Activated naive CD8-positive, alpha-beta T cell (primary cell): ENCODE measurements at regions not wholly inside any gene's neighbourhood (a gene's known extent, or its start where the extent isn't known, plus 50 kb on each side); places are given as distances from the start of the nearest gene placed in this dataset.
"Not testable (repeated sequence)": the region's sequence is repeated elsewhere in the genome, so short reads cannot be mapped to it uniquely, and the experiment has no call there.

Experiments used
- H3K27ac Mint-ChIP-seq: one replicate; pipeline ENCODE4 v1.8.0; 2021; ENCODE audit warnings: mixed read lengths
- H3K27me3 Mint-ChIP-seq: one replicate; pipeline ENCODE4 v1.8.0; 2021; ENCODE audit warnings: mixed read lengths
- H3K36me3 Mint-ChIP-seq: one replicate; pipeline ENCODE4 v1.8.0; 2021; ENCODE audit warnings: mixed read lengths
- H3K4me1 Mint-ChIP-seq: one replicate; pipeline ENCODE4 v1.8.0; 2021; ENCODE audit warnings: low read depth, mixed read lengths
- H3K4me3 Mint-ChIP-seq: one replicate; pipeline ENCODE4 v1.8.0; 2021; ENCODE audit warnings: mild to moderate bottlenecking, mixed read lengths
- H3K9me3 Mint-ChIP-seq: one replicate; pipeline ENCODE4 v1.8.0; 2021; ENCODE audit warnings: low read depth, mixed read lengths

DNA sequence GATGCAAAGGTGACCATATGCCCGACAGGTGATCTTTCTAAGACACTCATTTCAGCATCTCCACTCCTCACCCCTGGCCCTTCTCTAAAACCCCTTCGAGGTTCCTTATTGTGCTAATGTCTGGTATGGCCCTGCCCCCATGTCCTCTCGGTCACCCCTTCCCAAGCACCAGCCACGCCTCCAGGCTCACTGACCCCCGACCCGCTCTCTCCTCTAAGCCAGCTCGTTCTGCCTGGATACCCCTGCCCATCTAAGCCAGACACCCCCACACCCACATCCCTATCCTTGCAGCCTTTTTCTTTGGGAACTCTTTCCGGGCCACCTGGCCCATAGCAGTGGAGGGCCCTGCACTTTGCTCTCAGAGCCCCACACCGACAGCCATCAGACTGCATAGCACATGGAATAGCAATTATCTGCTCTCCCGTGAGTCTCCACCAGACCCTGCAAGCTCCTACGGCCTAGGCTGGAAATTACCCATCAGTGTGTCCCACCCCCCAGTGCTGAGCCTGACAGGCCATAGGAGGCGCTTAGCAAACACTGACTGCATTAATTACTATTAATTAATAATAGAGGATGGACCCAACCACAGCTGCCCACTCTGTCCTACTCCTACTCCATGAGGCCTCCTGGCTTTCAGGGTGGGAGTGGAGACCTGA is 176.7 kb downstream of the TMEM132E start:
- H3K9me3 Mint-ChIP-seq, result no peaks in the 10 kb centered on the region
- peaks cover 14% of the 10 kb centered on the region for H3K27me3 Mint-ChIP-seq
- no peaks in the 10 kb centered on the region for H3K4me1 Mint-ChIP-seq
- peaks cover 3% of the 10 kb centered on the region for H3K36me3 Mint-ChIP-seq
- H3K27ac Mint-ChIP-seq, result no peak overlapping the region
- H3K4me3 Mint-ChIP-seq, result no peak overlapping the region

DNA sequence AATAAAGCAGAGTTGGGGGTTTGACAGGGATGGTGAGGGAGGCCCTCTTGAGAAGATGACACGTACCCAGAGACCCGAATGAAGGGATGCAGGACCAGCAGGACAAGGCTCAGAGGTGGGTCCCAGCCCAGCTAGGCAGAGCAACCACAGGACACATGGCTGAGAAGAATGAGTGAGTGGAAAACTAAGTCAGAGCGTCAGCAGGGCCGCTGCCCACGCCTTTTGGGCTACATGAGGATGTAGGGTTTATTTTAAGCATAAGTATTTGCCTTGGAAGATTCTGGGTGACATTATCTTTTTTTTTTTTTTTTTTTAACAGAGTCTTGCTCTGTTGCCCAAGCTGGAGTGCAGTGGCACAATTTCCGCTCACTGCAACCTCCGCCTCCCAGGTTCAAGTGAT is 176.0 kb downstream of the TMEM132E start:
- Mint-ChIP-seq H3K36me3 (peaks cover 3% of the 10 kb centered on the region), H3K9me3 (no peaks in the 10 kb centered on the region)

DNA sequence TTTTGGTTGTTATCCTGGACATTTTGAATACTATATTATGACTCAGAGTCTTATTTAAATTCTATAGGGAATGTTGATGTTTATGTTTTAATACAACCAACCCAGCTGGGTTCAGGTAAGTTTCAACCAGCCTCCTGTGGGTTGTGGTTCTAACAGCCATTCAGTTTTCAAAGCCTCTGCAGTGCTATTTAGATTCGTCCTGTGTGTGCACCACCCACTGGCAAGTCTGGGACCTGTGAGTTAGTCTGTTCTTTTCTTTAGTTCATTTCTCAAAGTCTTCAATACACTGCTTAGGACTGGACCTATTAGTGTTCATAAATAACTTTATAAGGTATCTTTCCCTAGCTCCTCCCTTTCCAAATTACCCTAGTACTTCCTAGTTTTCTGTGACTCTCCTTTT is 170.6 kb downstream of the TMEM132E start:
- peaks cover 7% of the 10 kb centered on the region for H3K36me3 Mint-ChIP-seq
- peaks cover 25% of the 10 kb centered on the region for H3K27me3 Mint-ChIP-seq
- H3K27ac Mint-ChIP-seq, result no peak overlapping the region
- no peaks in the 10 kb centered on the region for H3K4me1 Mint-ChIP-seq
- peaks cover 10% of the 10 kb centered on the region for H3K9me3 Mint-ChIP-seq
- H3K4me3 Mint-ChIP-seq, result no peak overlapping the region

More for the DNA sequence above, 176.0 kb downstream of the TMEM132E start:
- Mint-ChIP-seq H3K27me3 (peaks cover 14% of the 10 kb centered on the region), H3K4me1 (no peaks in the 10 kb centered on the region), H3K27ac (no peak overlapping the region), H3K4me3 (no peak overlapping the region)

DNA sequence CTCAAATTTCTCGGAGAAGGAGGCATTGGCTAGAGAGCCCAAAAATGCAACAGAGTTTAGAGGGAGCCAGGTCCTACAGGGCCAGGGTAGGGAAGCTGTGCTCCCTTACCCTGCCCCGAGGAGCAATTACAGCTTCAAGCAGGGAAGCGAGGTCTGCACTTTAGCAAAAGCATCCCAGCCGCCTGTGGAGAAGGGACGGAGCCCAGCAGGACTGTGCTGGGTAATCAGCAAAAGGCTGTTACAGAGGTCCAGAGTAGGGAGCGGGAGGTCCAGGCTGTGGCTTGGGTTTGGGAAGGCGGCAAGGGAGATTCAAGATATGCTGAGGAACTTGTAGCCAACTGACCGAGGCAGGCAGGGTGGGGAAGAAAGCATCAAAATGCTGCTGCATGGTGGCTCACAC is 162.6 kb downstream of the TMEM132E start:
- Mint-ChIP-seq H3K27ac (no peak overlapping the region), H3K4me3 (no peak overlapping the region), H3K36me3 (peaks cover 5% of the 10 kb centered on the region), H3K27me3 (peaks cover 11% of the 10 kb centered on the region), H3K4me1 (no peaks in the 10 kb centered on the region), H3K9me3 (peaks cover 4% of the 10 kb centered on the region)

DNA sequence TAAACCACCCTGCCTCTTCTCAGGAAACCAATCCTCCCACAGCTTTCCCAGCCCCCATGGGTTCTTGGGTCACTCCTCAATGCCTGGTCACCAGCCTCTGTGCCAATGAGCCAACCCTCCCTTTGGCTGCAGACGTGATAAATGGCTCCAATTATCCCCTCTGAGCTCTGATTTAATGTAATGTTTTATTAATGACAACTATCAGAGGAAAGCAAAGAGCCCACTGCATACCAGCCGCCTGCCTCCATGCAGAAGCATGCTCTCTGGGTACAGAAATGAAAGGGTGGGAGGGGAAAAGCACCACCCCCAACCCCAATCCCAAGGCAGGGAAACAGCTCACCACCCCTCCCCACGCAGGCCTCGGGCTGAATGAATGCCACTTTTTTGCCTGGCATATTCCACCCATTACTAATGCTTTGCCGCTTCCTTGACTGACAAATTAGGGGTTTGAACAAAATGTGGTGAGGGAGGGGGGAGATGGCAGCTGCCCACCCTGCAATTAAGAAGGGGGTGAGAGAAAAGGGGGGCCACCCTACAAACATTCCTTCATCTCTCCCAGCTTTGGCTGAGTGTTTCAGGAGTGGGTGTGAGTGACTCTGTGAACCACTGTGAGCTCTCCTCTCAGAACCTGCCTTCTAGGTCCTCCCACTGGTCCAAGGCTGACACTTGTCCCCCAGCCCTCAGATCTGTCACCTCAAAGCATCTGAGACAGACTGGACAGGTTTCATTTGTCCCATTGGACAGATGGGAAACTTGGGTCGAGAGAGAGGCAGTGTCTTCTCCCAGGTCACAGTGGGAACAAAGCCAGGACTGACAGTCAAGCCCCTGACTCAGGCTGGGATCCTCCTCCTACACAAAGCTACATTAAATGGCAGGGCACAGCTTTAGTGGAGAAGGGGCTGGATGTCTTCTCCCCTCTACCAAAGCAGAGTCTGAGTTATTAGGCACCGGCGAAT is 161.5 kb downstream of the TMEM132E start:
- H3K36me3 Mint-ChIP-seq, result peaks cover 5% of the 10 kb centered on the region
- H3K27ac Mint-ChIP-seq, result no peak overlapping the region
- H3K4me3 Mint-ChIP-seq, result no peak overlapping the region
- no peaks in the 10 kb centered on the region for H3K4me1 Mint-ChIP-seq
- peaks cover 4% of the 10 kb centered on the region for H3K9me3 Mint-ChIP-seq
- H3K27me3 Mint-ChIP-seq, result peaks cover 8% of the 10 kb centered on the region

DNA sequence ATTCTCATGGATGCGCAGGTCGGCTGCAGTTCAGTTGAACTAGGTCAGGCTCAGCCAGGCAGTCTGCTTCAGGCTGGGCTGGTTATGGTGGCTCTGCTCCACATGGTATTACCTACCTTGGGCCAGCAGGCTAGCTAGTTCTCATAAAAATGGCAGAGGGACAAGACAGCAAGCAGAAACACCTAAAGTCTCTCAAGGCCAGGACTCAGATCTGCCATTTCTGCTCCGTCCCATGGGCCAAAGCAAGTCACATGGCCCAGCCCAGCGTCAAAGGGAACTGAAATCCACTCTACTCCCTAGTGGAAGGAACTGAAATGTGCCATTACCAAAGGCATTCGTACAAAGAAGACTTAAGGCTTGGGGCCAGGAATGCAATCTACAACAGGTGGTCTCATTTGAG is 160.0 kb downstream of the TMEM132E start:
- Mint-ChIP-seq H3K4me3 (no peak overlapping the region), H3K9me3 (peaks cover 4% of the 10 kb centered on the region), H3K4me1 (no peaks in the 10 kb centered on the region), H3K27me3 (peaks cover 8% of the 10 kb centered on the region), H3K36me3 (peaks cover 5% of the 10 kb centered on the region), H3K27ac (no peak overlapping the region)

DNA sequence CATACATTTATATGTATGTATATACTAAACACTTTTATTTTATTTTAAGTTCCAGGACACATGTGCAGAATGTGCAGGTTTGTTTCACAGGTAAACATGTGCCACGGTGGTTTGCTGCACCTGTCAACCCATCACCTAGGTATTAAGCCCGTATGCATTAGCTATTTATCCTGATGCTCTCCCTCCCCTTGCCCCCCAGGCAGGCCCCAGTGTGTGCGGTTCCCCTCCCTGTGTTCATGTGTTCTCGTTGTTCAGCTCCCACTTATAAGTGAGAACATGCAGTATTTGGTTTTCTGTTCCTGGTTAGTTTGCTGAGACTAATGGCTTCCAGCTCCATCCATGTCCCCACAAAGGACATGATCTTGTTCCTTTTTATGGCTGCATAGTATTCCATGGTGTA is 158.3 kb downstream of the TMEM132E start:
- not testable (repeated sequence) for H3K27me3 Mint-ChIP-seq, H3K9me3 Mint-ChIP-seq, H3K27ac Mint-ChIP-seq, H3K36me3 Mint-ChIP-seq, H3K4me3 Mint-ChIP-seq, H3K4me1 Mint-ChIP-seq

DNA sequence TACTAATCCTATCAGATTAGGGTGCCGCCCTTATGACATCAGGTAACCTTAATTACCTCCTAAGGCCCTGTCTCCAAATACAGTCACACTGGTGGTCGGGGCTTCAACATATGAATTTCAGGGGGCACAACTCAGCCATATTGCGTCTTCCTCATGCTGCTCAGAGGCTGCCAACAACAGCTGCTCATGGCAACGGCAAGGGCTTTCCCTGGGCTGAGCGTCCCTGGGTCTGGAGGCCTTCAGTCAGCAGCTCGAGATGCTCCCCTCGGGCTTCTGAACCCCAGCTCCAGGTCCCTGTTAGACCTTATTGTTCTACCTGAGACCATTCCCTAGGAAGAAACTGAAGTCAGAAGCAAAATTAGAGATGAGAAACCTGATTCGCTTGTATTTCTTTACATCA is 157.2 kb downstream of the TMEM132E start:
- Mint-ChIP-seq H3K36me3 (peaks cover 5% of the 10 kb centered on the region), H3K27me3 (peaks cover 5% of the 10 kb centered on the region), H3K4me1 (no peaks in the 10 kb centered on the region), H3K4me3 (no peak overlapping the region), H3K27ac (no peak overlapping the region), H3K9me3 (peaks cover 4% of the 10 kb centered on the region)

DNA sequence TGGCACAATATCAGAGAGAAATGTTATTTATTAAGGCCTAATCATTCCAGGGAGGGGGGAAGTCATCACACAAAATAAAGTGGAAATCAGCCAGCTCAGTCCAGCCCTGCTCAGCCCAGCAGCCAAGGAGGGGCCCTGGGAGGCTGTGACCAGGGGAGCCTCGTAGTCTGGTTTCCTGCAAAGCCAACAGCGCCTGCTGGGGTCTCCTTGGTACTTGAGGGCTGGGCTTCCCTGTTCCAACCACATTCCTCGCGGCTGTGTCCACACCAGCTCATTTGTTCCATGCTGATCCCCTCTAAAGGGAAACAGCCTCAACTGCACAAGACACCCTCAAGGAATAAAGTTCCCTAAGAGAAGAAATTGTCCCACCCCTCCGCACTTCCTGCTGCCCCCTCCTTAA is 154.0 kb downstream of the TMEM132E start:
- Mint-ChIP-seq H3K4me3 (no peak overlapping the region), H3K9me3 (peaks cover 8% of the 10 kb centered on the region), H3K27ac (no peak overlapping the region), H3K27me3 (peaks cover 5% of the 10 kb centered on the region), H3K36me3 (peaks cover 5% of the 10 kb centered on the region), H3K4me1 (no peaks in the 10 kb centered on the region)

DNA sequence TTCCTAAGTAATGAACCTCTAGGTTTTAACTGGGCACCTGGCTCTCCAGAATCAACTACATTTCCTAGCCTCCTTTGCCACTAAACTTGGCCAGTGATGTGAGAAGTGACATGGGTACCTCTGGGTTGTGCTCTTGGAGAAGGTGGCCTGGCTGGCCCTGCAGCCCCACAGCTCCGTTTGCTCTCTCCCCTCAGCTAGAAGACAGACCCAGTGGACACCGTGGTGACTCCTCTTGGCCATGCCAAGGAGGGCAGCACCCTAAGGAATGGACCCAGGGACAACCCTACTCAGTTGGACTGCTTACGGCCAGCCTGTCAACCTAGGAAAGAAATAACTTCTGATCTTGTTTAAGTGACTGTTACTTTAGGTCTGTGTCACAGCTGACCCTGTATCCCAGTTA is 151.4 kb downstream of the TMEM132E start:
- Mint-ChIP-seq H3K27me3 (peaks cover 5% of the 10 kb centered on the region), H3K4me3 (no peak overlapping the region), H3K36me3 (no peaks in the 10 kb centered on the region), H3K9me3 (peaks cover 8% of the 10 kb centered on the region), H3K27ac (no peak overlapping the region), H3K4me1 (no peaks in the 10 kb centered on the region)

DNA sequence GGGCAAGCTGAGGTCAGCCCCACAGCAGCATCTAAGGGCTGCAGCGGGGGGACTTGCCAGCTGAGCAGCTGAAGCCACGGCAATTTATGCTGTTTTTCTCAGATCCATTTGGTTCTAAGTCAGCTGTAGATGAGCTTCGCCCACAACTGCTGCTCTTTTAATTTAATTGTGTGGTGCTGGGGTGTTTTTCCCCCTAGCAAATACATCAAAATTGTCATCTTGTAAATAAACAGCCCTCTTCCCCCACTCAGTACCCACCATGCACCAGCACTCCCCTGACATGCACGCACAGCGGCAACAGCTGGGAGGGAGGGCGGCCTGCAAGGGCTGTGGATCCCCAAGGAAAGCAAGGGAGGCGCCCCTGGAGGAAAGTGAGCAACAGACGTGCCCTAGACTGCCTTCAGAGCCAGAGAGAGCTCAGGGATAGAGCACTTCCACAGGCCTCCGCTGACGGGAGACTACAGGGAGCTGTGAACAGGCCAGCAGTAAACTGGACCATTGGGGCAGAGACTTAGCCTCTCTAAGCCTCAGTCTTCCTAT is 149.5 kb downstream of the TMEM132E start:
- no peaks in the 10 kb centered on the region for H3K4me1 Mint-ChIP-seq
- no peak overlapping the region for H3K4me3 Mint-ChIP-seq
- no peak overlapping the region for H3K27ac Mint-ChIP-seq
- peaks cover 8% of the 10 kb centered on the region for H3K9me3 Mint-ChIP-seq
- peaks cover 2% of the 10 kb centered on the region for H3K27me3 Mint-ChIP-seq
- no peaks in the 10 kb centered on the region for H3K36me3 Mint-ChIP-seq

DNA sequence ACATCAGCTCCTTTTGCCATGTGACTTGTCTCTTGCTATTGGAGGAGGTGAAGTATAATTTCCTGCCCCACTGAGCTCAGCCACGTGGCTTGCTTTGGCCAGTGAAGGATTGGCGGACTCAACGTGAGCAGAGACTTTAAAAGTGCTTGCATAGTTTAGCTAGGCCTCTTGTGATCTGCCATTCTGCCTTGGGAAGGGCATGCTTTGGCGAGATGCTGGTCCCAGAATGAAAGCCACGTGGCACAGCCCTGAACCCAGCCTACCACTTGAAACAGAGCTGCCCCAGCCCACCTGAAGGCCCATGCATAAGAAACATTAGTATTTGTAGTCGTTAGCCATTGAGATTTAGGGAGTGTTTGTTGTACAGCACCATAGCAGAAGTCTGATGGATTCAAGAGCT is 148.2 kb downstream of the TMEM132E start:
- Mint-ChIP-seq H3K4me1 (no peaks in the 10 kb centered on the region), H3K4me3 (no peak overlapping the region), H3K9me3 (peaks cover 8% of the 10 kb centered on the region), H3K27me3 (peaks cover 1% of the 10 kb centered on the region), H3K36me3 (no peaks in the 10 kb centered on the region), H3K27ac (no peak overlapping the region)

DNA sequence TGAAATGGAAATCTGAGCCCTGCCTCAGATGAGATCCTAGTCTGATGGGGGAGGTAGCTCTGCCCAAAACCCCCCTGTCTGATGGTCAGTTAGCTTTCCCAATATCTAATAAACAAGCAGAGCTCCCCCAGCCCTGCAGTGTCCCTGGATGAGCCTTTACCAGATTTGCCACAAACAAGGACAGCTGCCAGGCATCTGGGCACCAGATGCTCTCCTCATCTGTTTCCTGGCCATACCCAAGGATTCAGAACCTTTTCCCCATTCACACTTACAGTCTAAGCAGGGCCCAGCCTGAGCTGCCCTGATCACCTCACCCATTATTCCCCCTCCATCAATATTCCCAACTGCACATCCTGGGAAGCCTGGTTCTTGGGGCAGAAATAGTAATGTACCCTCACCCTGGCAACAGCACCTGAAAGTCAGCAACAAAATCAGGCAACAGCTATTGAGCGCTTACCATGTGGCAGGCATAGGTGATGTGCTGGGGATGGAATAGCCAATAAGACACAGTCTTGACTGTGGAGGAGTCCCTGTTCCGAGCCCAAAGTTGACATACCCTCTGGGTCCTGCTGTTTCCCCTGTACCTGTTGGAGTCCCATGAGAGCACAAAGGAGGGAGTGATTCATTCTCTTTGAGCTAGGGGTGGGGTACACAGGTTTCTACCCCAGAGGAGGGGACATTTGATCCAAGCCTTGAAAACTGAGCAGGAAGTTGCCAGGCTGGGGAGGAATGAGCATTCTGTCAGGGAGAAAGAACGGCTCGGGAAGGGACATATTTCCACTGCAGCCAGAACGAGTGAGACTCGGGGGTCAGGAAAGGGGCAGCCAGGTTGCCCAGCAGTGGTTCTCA is 147.4 kb downstream of the TMEM132E start:
- H3K27ac Mint-ChIP-seq, result no peak overlapping the region
- no peaks in the 10 kb centered on the region for H3K27me3 Mint-ChIP-seq
- H3K4me3 Mint-ChIP-seq, result no peak overlapping the region
- peaks cover 5% of the 10 kb centered on the region for H3K9me3 Mint-ChIP-seq
- H3K4me1 Mint-ChIP-seq, result no peaks in the 10 kb centered on the region
- H3K36me3 Mint-ChIP-seq, result no peaks in the 10 kb centered on the region

DNA sequence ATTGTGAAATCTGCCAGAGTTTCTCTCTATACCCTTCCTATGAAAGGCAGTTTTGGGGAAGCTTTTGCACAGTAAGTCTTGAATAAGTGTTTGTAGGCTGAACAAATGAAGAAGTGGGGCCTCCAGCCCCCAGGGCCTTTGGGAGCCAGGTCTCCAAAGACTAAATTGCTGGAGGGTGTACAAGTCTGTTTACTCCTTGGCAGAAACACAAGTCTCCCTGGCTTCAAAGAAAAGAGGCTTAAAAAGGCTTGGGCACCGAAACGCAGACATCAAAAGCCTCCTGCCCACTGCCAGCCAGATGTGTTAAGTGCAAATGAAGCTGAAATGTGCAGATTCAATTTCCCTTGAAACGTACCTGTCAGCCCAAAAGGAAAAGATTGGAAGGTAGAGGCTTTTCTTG is 146.3 kb downstream of the TMEM132E start:
- no peaks in the 10 kb centered on the region for H3K4me1 Mint-ChIP-seq
- no peak overlapping the region for H3K4me3 Mint-ChIP-seq
- no peaks in the 10 kb centered on the region for H3K36me3 Mint-ChIP-seq
- H3K9me3 Mint-ChIP-seq, result no peaks in the 10 kb centered on the region
- H3K27me3 Mint-ChIP-seq, result no peaks in the 10 kb centered on the region
- H3K27ac Mint-ChIP-seq, result no peak overlapping the region

DNA sequence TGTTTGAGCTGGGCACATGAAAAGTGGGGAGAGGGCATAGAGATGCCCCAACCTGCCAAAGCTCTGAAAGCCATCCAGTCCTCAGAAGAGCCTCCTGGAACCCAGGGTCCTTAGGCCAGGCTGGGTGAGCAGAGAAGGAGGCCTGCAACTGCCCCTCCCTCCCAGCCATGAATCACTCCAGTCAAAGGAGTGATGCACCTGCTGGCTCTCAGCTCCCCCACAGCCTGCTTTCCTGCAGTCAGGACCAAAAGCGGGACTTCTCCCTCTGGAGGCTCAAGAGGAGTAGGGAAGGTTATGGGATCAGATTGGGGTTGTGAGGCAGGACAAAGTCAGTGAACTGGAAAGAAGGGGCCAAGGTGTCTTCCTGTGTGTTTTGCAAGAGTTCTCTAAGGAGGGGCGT is 145.6 kb downstream of the TMEM132E start:
- no peaks in the 10 kb centered on the region for H3K4me1 Mint-ChIP-seq
- no peaks in the 10 kb centered on the region for H3K9me3 Mint-ChIP-seq
- H3K27me3 Mint-ChIP-seq, result no peaks in the 10 kb centered on the region
- no peak overlapping the region for H3K27ac Mint-ChIP-seq
- no peaks in the 10 kb centered on the region for H3K36me3 Mint-ChIP-seq
- H3K4me3 Mint-ChIP-seq, result no peak overlapping the region
